ENCODE measurements at regions not wholly inside any gene's neighbourhood (a gene's known extent, or its start where the extent isn't known, plus 50 kb on each side); places are given as distances from the start of the nearest gene placed in this dataset.

DNA sequence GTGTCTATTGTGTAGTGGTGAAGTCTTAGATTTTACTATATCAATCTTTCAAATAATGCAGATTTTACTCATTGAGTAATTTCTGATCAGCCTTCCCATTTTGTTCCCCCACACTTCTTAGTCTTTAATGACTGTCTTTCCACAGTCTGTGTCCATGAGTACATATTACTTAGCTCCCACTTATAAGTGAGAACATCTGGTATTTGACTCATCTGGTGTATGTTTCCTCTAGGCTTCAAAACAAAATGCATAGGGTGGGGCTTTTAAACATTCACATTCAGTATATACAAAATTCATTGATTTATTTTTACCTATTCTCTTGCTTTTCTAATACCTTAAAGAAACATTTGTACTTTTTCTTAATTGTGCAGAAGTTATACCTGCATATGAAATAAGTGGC lies 513.0 kb downstream of the MTRR start:
- no peak for TF ChIP-seq RAD21 (conservative IDR thresholded peaks at IDR 0.05)
- no peak for TF ChIP-seq POLR2AphosphoS5 (IDR thresholded peaks at IDR 0.05)

All from neural cell (in vitro differentiated cells).